ENCODE measurements at regions not wholly inside any gene's neighbourhood (a gene's known extent, or its start where the extent isn't known, plus 50 kb on each side); places are given as distances from the start of the nearest gene placed in this dataset.
"Not testable (repeated sequence)": the region's sequence is repeated elsewhere in the genome, so short reads cannot be mapped to it uniquely, and the experiment has no call there.

DNA sequence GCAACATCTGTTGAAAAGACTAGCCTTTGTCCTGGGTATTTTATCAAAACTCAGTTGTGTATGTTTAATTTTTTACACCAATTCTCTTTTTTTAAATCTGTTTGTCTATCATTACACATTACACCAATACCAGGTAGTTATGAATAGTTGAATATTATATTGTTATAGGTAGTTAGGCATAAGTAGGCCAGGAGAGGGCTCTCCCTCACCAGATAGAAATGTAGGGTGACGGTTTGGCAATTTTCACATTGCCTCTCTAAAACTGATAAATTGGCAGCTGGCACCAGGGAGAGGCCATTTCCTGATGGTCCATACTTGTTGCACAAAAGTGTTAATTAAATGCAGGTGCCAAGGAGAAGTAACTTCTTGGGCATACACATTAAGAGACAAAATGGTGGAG, 483.1 kb upstream of the EPHA6 start:
- TF ChIP-seq, protein P1, sequence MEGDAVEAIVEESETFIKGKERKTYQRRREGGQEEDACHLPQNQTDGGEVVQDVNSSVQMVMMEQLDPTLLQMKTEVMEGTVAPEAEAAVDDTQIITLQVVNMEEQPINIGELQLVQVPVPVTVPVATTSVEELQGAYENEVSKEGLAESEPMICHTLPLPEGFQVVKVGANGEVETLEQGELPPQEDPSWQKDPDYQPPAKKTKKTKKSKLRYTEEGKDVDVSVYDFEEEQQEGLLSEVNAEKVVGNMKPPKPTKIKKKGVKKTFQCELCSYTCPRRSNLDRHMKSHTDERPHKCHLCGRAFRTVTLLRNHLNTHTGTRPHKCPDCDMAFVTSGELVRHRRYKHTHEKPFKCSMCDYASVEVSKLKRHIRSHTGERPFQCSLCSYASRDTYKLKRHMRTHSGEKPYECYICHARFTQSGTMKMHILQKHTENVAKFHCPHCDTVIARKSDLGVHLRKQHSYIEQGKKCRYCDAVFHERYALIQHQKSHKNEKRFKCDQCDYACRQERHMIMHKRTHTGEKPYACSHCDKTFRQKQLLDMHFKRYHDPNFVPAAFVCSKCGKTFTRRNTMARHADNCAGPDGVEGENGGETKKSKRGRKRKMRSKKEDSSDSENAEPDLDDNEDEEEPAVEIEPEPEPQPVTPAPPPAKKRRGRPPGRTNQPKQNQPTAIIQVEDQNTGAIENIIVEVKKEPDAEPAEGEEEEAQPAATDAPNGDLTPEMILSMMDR (IDR thresholded peaks at IDR 0.05; ENCODE audit: insufficient read depth, low read depth, low read length): no peak
- no peak for DNase-seq (ENCODE audit: low read depth)
- ChIA-PET CTCF (no interaction called here), POLR2A (no interaction called here)
- Histone ChIP-seq H3K4me3 (ENCODE audit: low read depth, low read length) (no peak overlapping the region), H3K36me3 (ENCODE audit: control insufficient read depth, insufficient read depth, low read length) (no peaks in the 10 kb centered on the region), H3K27me3 (ENCODE audit: control insufficient read depth, insufficient read depth, low read length) (no peaks in the 10 kb centered on the region)

DNA sequence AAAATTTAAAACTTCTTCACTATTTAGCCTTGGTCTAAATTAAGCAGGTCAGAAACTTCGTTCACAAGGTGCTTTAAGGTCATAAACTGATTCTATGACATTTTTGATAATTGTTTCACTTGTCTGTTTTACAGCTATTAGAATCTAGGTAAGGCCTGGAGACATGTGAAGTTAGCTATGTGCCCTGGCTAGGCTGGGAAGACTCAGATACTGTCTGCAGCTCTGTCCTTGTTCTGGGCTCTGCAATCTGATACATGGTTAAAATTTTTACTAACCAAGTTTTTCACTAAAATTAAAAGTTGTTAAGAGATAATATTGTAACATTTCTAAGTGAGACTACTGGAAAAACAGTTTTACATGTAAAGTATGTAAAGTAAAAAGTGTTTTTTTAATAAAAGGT, 479.6 kb upstream of the EPHA6 start:
- TF ChIP-seq, protein P1 (IDR thresholded peaks at IDR 0.05; ENCODE audit: insufficient read depth, low read depth, low read length): no peak
- DNase-seq (ENCODE audit: low read depth): no peak
- POLR2A ChIA-PET: no interaction called here
- no peaks in the 10 kb centered on the region for H3K27me3 ChIP-seq (ENCODE audit: control insufficient read depth, insufficient read depth, low read length)
- CTCF ChIA-PET: no interaction called here
- no peak overlapping the region for H3K4me3 ChIP-seq (ENCODE audit: low read depth, low read length)
- H3K36me3 ChIP-seq (ENCODE audit: control insufficient read depth, insufficient read depth, low read length): no peaks in the 10 kb centered on the region

DNA sequence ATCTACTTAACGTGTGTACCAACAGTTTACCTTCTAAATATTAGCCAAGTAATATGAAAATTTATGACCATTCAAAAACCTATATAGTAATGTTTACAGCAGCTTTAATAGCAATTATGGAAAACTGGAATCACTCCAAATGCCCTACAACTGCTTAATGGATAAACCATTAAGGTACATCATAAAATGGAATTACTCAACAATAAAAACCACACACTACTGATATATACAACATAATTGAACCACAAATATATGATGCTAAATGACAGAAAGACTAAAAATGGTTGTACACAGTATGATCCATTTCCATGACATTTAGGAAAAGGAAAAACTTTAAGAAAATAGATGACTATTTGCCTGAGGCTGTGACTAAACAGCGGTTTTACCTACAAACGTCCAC, 467.1 kb upstream of the EPHA6 start:
- no peak for DNase-seq (ENCODE audit: low read depth)
- Histone ChIP-seq H3K4me3 (ENCODE audit: low read depth, low read length) (no peak overlapping the region), H3K27me3 (ENCODE audit: control insufficient read depth, insufficient read depth, low read length) (no peaks in the 10 kb centered on the region), H3K36me3 (ENCODE audit: control insufficient read depth, insufficient read depth, low read length) (no peaks in the 10 kb centered on the region)
- ChIA-PET POLR2A (no interaction called here), CTCF (interaction anchor here (0.6 kb wide), 1 partner anchor 403 kb away, joined by 3 read pairs; no protein-coding TSS in a partner anchor)
- TF ChIP-seq, protein P1 (IDR thresholded peaks at IDR 0.05; ENCODE audit: insufficient read depth, low read depth, low read length): no peak

DNA sequence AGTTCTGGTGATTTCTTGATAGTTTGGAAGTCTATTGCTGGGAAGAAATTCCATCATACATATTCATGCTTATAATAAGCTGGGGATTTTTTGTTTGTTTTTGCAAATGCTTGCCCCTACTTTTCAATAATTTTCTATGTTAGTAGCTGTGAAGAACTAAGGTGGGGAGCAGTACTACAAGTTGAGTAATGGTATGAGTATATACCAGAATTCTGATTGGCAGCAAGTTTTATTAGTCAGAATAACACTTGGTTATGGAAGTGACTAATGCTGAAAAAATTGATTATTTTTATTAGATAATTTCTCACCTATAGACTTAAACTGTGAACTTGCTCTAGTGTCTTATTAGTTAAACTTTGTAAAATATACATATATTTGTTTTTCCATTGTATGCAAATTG, 462.8 kb upstream of the EPHA6 start:
- CTCF ChIA-PET; H3K36me3 ChIP-seq (ENCODE audit: control insufficient read depth, insufficient read depth, low read length); H3K27me3 ChIP-seq (ENCODE audit: control insufficient read depth, insufficient read depth, low read length); DNase-seq (ENCODE audit: low read depth); H3K4me3 ChIP-seq (ENCODE audit: low read depth, low read length); POLR2A ChIA-PET: not testable (repeated sequence)

DNA sequence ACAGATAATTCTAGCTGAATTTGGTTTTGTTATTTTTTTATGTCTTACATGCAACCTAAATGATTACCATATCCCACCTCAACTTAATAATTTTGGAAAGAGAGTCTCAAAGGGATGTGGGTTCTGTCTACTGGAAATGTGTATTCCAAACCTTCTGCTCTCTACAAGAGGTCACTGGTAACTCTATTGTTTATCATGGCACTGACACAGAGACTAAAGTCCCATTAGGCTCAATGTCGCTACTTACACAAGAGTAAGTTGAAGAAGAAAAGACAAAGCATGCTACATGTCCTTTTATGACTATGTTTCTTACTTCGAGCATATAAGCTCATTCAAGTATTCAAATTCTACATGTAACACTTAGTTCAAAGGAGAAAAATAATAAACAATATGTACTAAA, 460.3 kb upstream of the EPHA6 start:
- no peak for DNase-seq (ENCODE audit: low read depth)
- ChIA-PET CTCF (no interaction called here), POLR2A (no interaction called here)
- no peaks in the 10 kb centered on the region for H3K27me3 ChIP-seq (ENCODE audit: control insufficient read depth, insufficient read depth, low read length)
- TF ChIP-seq, protein P1 (IDR thresholded peaks at IDR 0.05; ENCODE audit: insufficient read depth, low read depth, low read length): no peak
- no peak overlapping the region for H3K4me3 ChIP-seq (ENCODE audit: low read depth, low read length)
- H3K36me3 ChIP-seq (ENCODE audit: control insufficient read depth, insufficient read depth, low read length): no peaks in the 10 kb centered on the region

DNA sequence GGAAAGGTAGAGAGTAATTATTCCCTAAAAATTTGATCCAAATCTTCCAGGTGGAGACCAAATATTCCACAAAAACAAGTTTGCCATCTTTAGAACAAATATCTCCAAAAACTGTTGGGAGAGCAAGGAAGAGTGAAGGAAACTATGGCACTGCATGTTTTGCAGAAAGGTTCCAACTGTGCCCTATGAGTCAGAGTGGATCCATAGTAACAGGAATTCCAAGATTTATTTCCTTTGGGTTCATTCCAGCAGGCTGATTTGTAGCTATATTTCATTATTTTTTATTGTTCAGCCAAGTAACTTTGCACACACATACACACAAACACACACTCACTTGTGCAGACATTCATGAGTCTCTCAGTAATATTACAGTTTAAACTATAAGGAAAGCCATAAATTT, 459.7 kb upstream of the EPHA6 start:
- Histone ChIP-seq H3K27me3 (ENCODE audit: control insufficient read depth, insufficient read depth, low read length) (no peaks in the 10 kb centered on the region), H3K4me3 (ENCODE audit: low read depth, low read length) (no peak overlapping the region), H3K36me3 (ENCODE audit: control insufficient read depth, insufficient read depth, low read length) (no peaks in the 10 kb centered on the region)
- DNase-seq (ENCODE audit: low read depth): no peak
- TF ChIP-seq, protein P1 (IDR thresholded peaks at IDR 0.05; ENCODE audit: insufficient read depth, low read depth, low read length): no peak
- ChIA-PET CTCF (no interaction called here), POLR2A (no interaction called here)
